ENCODE measurements at regions not wholly inside any gene's neighbourhood (a gene's known extent, or its start where the extent isn't known, plus 50 kb on each side); places are given as distances from the start of the nearest gene placed in this dataset.

DNA sequence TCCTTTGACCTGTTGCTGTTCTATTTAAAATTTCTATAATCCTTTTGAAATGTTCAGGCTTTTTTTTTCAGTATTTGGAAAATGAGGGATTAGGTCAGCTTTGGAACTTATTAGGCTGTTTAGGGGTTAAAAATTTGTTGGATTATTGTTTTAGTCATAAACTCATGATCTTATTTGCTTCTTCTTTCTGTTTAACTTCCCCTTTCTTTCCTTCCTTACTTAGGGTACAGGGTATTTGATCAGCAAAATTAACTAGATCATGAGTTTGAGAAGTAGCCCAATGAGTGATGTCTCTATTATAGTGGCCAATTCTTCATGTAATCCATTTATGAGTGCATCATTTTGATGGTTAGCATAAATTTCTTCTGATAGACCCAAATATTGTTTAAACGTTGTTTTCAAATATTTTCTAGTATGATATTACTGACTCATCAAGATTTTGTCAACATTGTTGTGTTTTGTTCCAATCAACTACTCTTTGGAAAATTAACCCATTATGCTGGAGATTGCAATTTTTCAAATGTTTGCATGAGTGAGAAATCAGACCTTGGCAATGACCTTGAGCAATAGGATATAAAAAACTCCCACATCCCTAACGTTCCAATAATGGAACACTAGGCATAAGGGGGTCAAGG is 94.4 kb downstream of the OTOR start:
- TF ChIP-seq, protein P1, sequence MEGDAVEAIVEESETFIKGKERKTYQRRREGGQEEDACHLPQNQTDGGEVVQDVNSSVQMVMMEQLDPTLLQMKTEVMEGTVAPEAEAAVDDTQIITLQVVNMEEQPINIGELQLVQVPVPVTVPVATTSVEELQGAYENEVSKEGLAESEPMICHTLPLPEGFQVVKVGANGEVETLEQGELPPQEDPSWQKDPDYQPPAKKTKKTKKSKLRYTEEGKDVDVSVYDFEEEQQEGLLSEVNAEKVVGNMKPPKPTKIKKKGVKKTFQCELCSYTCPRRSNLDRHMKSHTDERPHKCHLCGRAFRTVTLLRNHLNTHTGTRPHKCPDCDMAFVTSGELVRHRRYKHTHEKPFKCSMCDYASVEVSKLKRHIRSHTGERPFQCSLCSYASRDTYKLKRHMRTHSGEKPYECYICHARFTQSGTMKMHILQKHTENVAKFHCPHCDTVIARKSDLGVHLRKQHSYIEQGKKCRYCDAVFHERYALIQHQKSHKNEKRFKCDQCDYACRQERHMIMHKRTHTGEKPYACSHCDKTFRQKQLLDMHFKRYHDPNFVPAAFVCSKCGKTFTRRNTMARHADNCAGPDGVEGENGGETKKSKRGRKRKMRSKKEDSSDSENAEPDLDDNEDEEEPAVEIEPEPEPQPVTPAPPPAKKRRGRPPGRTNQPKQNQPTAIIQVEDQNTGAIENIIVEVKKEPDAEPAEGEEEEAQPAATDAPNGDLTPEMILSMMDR (IDR thresholded peaks at IDR 0.05) = no peak
- no peak for TF ChIP-seq POLR2A (IDR thresholded peaks at IDR 0.05)

Measured in vagina (tissue), 2 donors.